Adrenal gland (tissue), 9 donors: ENCODE measurements at regions not wholly inside any gene's neighbourhood (a gene's known extent, or its start where the extent isn't known, plus 50 kb on each side); places are given as distances from the start of the nearest gene placed in this dataset.
"Not testable (repeated sequence)": the region's sequence is repeated elsewhere in the genome, so short reads cannot be mapped to it uniquely, and the experiment has no call there.

Experiments
- DNase-seq, 7 donors: peaks; one replicate each; pipeline ENCODE4 v3.0.0-alpha.2; 2019 to 2020
- H3K27ac ChIP-seq, 5 donors: fragments of 200-600 bp; sonication (generic) in 4 of 5; 1 replicate in 3 of 5; 2 replicates in 2 of 5; pipeline versions ENCODE4 v1.5.1 to v1.8.0; 2016 to 2020; ENCODE audit warnings: mild to moderate bottlenecking in 1 of 5
- H3K27me3 ChIP-seq: fragments of 200-600 bp; 2 replicates; pipeline ENCODE4 v1.8.0; 2021
- H3K36me3 ChIP-seq, 2 donors: fragments of 200-600 bp; replicated peaks in 1 of 2; 1 replicate in 1 of 2; 2 replicates in 1 of 2; pipeline versions ENCODE4 v1.5.1 to v1.8.0; 2018 to 2022
- H3K4me1 ChIP-seq, 2 donors: fragments of 200-600 bp; replicated peaks in 1 of 2; 1 replicate in 1 of 2; 2 replicates in 1 of 2; pipeline versions ENCODE4 v1.5.1 to v1.8.0; 2018 to 2021
- H3K4me3 ChIP-seq, 4 donors: fragments of 200-600 bp; sonication (generic) in 3 of 4; one replicate each; pipeline ENCODE4 v1.5.1; 2016 to 2018
- H3K9me3 ChIP-seq, 3 donors: fragments of 200-600 bp; sonication (generic) in 1 of 3; replicated peaks in 1 of 3; 1 replicate in 2 of 3; 2 replicates in 1 of 3; pipeline versions ENCODE4 v1.5.1 to v1.8.0; 2016 to 2021
- POLR2A ChIP-seq, 2 donors: fragments of 450-650 bp; IDR thresholded peaks; one replicate each; pipeline ENCODE4 v1.6.1; 2017; ENCODE audit warnings: antibody characterized with exemption in 2 of 2, mild to moderate bottlenecking in 2 of 2, moderate library complexity in 1 of 2
- WGBS, 4 donors: extraction: QIAGEN DNeasy Blood & Tissue Kit in 2 of 4; methylation state at CpG; one replicate each; pipeline versions ENCODE4 v1.1.5 to v1.1.7; 2013 to 2017; 5-methylcytosine and 5-hydroxymethylcytosine counted together
- intact Hi-C, 2 donors: fragments of 100-400 bp; cut with DNase I; formaldehyde crosslinking; loops; one replicate each; pipeline versions ENCODE4 v1.14.1 to v1.15.0; 2022 to 2023
- TF ChIP-seq, protein P1 (sequence below), 6 experiments: fragments of 450-650 bp in 4 of 6; fragments of 200-600 bp in 2 of 6; sonication (generic) in 1 of 6; IDR thresholded peaks; 1 replicate in 5 of 6; 2 replicates in 1 of 6; pipeline versions ENCODE4 v1.5.1 to v1.8.0; 2016 to 2021; ENCODE audit warnings: antibody characterized with exemption in 6 of 6, mild to moderate bottlenecking in 2 of 6, moderate library complexity in 1 of 6
- donor health status: healthy with polysubstance abuse.
- donor health status: Bipolar disorder and iron deficiency.
- donor health status: DM: yes; HTN: yes; CAD: no.
- donor health status: DM: no; HTN: no; CAD: no.
- donor health status: DM: no; HTN: no; CAD: no.

DNA sequence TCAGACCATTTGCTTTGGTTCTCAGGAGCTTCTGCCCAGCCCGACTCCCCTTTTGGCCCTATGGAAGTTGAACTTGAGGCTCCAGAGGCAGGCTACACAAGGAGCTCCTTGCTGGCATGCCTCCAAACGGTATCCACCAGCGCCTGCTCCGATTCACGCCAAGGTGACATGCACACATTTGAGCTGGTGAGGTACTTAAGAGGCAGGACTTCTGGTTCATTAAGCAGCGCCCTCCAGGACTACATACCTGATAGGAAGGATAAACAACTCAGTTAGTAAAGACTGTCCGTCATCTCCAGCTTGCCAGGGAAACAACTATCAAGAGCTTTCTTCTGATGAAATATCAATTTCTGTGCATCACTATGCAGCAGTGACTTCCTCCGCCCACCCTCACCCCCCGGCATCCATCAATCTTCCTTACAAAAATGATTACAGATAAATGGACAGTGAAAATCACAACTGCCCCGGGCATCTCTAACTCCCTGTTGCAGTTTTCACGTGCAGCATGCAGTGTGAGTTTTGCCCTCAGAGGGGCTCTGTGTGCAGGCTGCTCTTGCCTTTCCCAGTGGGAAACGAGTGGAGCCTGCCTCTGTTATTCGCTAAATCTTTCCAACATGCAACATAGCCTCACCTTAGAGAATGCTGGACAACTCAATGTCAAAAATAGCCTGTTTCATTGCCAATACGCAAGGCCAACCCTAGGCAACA, 122.9 kb downstream of the ARRDC4 start:
- no peaks in the 10 kb centered on the region for H3K4me1 ChIP-seq
- 69 to 83% (median 74%) methylated on average over 14 of the region's 14 CpGs for WGBS, 4 donors
- no peak for DNase-seq
- H3K36me3 ChIP-seq = no peaks in the 10 kb centered on the region
- intact Hi-C loops = loop anchor here (5.0 to 10.0 kb wide), 2 partner anchors 176 to 211 kb away; no protein-coding TSS in a partner anchor
- no peaks in the 10 kb centered on the region for H3K27me3 ChIP-seq
- no peak for TF ChIP-seq POLR2A (IDR thresholded peaks at IDR 0.05)
- TF ChIP-seq, protein P1, sequence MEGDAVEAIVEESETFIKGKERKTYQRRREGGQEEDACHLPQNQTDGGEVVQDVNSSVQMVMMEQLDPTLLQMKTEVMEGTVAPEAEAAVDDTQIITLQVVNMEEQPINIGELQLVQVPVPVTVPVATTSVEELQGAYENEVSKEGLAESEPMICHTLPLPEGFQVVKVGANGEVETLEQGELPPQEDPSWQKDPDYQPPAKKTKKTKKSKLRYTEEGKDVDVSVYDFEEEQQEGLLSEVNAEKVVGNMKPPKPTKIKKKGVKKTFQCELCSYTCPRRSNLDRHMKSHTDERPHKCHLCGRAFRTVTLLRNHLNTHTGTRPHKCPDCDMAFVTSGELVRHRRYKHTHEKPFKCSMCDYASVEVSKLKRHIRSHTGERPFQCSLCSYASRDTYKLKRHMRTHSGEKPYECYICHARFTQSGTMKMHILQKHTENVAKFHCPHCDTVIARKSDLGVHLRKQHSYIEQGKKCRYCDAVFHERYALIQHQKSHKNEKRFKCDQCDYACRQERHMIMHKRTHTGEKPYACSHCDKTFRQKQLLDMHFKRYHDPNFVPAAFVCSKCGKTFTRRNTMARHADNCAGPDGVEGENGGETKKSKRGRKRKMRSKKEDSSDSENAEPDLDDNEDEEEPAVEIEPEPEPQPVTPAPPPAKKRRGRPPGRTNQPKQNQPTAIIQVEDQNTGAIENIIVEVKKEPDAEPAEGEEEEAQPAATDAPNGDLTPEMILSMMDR (IDR thresholded peaks at IDR 0.05) = no peak
- H3K4me3 ChIP-seq = no peak overlapping the region
- no peaks in the 10 kb centered on the region for H3K9me3 ChIP-seq
- H3K27ac ChIP-seq = no peak overlapping the region

DNA sequence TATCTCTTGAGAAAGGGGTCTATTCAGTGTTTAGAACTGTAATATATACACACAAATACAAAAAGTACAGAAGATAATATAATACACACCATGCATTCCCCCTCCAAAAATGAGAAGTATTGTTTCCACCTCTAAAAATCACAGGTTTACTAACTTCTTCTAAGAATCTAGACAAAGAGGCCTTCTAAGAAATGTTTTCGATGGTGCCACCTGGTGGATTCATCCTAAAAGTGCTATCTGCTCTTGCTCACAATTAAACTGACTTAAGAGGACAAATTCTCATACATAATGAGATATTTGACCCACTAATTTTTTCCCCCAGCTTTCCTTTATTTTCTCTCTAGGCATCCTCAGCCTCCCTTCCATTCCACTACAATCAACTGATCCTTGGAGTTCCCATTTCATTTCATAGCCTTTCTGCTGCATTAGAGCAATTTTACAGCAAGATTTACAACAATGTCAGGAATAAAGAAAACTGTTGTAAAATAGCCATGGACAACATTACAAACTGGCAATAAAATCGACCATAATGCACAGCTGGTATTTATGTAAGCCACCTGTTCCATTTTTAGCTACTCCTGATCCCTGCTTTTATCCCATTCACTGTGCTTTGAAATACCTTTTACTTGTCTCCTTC, 124.6 kb downstream of the ARRDC4 start:
- no peaks in the 10 kb centered on the region for H3K27me3 ChIP-seq
- no peaks in the 10 kb centered on the region for H3K9me3 ChIP-seq
- H3K27ac ChIP-seq = no peak overlapping the region
- no peak for TF ChIP-seq POLR2A (IDR thresholded peaks at IDR 0.05)
- TF ChIP-seq, protein P1 (IDR thresholded peaks at IDR 0.05) = peak; percentile 70 to 75 (median 72)
- H3K4me1 ChIP-seq = no peaks in the 10 kb centered on the region
- no peak overlapping the region for H3K4me3 ChIP-seq
- DNase-seq = peak; percentile 51 to 75 (median 60)
- intact Hi-C loops = loop anchor here in 1 of 2 donors (2.0 to 10.0 kb wide), 2 partner anchors 176 to 210 kb away; no protein-coding TSS in a partner anchor
- no peaks in the 10 kb centered on the region for H3K36me3 ChIP-seq
- WGBS, 4 donors = 0 to 2% (median 1%) methylated on average over 2 of the region's 2 CpGs

DNA sequence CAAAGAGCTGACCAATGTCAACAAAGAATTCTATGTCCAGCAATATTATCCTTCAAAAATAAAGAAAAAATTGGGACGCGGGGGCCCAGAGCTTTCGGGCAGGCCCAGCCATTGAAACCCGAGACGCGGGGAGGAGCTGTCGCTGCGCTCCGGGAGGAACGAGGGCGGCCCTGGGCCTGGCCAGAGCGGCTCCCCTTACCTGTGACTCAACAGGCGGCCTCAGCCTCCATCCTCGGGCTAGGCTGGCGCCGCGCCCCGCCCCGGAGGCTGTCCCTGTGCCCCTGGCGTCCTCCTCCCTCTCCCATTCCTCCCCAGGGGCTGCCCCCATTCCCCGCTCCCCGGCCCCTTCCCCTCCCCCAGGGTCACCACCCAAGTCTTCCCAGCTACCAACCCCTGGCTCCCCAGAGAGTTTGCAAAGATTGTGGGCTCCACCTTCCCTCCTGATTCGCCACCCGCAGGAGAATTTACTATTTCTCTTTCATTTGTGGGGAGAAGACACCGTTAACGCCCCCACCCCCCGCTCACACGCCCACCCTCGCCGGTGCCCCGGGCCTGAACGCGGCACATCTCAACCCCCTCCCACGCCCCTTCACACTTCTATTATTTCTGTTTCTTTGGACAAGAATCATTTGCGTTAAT, 127.9 kb downstream of the ARRDC4 start:
- H3K9me3 ChIP-seq, H3K27ac ChIP-seq, H3K36me3 ChIP-seq, H3K4me3 ChIP-seq, H3K4me1 ChIP-seq, H3K27me3 ChIP-seq, DNase-seq: not testable (repeated sequence)
- WGBS, 4 donors = 73 to 87% (median 83%) methylated on average over 20 to 26 of the region's 35 CpGs
- intact Hi-C loops = loop anchor here in 1 of 2 donors (10.0 kb wide), 1 partner anchor 206 kb away; no protein-coding TSS in a partner anchor

DNA sequence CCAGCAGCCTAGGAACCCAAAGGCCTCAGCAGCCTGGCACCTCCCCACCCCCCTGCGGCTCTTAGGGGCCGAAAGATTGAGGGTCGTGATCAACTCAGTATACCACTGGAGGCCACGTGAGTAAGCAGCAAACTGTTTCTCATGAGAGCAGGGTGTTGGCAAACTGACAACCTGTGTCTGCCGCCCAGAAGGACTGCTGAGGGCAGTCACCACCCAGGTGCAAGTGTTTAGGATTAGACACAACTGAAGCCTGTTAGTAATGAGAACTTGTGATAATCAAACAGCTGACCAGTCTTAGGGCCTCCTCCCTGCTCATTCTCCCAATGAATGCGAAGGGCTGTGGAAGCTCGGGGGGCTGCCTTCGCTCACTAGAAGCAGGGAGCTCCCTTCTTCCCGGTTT, 128.8 kb downstream of the ARRDC4 start:
- not testable (repeated sequence) for H3K9me3 ChIP-seq, H3K4me1 ChIP-seq, H3K4me3 ChIP-seq, H3K27me3 ChIP-seq, DNase-seq, H3K27ac ChIP-seq, H3K36me3 ChIP-seq
- 79 to 92% (median 87%) methylated on average over 1 to 4 of the region's 9 CpGs; no CpG with 5 or more reads in 1 of the 4 donors for WGBS, 4 donors
- intact Hi-C loops = loop anchor here in 1 of 2 donors (10.0 kb wide), 1 partner anchor 205 kb away; no protein-coding TSS in a partner anchor

DNA sequence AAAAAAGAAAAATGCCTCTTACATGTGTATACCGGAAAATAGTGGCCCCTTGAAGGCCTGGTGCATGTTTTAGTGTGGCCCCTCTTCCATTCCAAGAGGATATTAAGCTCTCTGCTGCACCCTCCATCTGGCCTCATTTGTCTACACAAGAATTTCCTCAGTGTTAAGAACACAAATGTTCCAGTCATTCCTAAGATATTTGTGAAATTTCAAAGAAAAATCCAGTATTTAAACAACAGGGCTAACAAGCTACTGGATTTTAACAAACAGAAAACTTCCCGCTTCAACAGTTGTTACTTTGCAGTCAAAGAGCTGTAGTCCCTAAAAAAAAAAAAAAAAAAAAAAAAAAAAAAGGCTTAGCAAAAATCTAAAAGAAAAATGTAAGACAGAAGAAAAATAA, 137.5 kb downstream of the ARRDC4 start:
- intact Hi-C loops, H3K27me3 ChIP-seq, DNase-seq, H3K36me3 ChIP-seq, H3K27ac ChIP-seq, H3K4me3 ChIP-seq, H3K4me1 ChIP-seq, H3K9me3 ChIP-seq: not testable (repeated sequence)
- WGBS, 4 donors = 56 to 79% (median 68%) methylated on average over 2 of the region's 2 CpGs

DNA sequence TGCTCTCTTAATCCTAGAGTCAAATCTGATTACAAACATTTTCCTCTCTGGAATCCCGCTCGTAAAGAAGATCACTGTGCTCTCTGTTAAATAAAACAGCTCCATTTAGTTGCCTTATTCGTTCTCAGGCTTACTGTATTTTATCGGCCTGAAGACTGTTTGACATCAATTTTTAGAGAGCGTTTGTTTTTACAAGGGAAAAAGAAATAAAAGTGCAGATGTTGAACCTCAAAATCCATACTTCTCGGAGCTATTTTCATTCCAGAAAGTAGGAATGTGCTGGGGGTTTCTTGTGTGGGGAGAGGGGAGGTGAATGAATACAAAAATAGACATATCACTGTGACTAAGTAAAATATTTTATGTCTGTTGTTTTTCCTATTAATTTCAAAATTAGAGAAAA, 140.1 kb downstream of the ARRDC4 start:
- WGBS, 4 donors = 55 to 64% (median 60%) methylated on average over 6 of the region's 6 CpGs
- H3K4me1 ChIP-seq, H3K4me3 ChIP-seq, H3K27ac ChIP-seq, H3K27me3 ChIP-seq, intact Hi-C loops, DNase-seq, H3K9me3 ChIP-seq, H3K36me3 ChIP-seq: not testable (repeated sequence)
